HEK293 (cell line): ENCODE measurements at regions not wholly inside any gene's neighbourhood (a gene's known extent, or its start where the extent isn't known, plus 50 kb on each side); places are given as distances from the start of the nearest gene placed in this dataset.

ENCODE experiments used
- CTCF ChIA-PET: fragments of 350-600 bp; formaldehyde crosslinking; extraction: SDS; loops from one replicate; lab custom pipeline; 2021; ENCODE audit warnings: antibody characterized with exemption; lab: Yijun Ruan, JAX
- POLR2A ChIA-PET: fragments of 300-600 bp; formaldehyde crosslinking; extraction: SDS; loops from one replicate; lab custom pipeline; 2020; ENCODE audit warnings: antibody characterized with exemption, inconsistent platforms; lab: Yijun Ruan, JAX
- H3K27ac ChIP-seq: fragments of 200-500 bp; sonication (Bioruptor generic); 2 replicates; pipeline ENCODE4 v1.5.1; 2014; ENCODE audit warnings: low read depth, low read length, control low read depth, inconsistent platforms; ENCODE audit errors: extremely low read depth
- H3K36me3 ChIP-seq, 2 experiments: fragments of 200-500 bp in 1 of 2; sonication (Bioruptor generic) in 1 of 2; 1 replicate in 1 of 2; 2 replicates in 1 of 2; pipeline ENCODE4 v1.5.1; 2014 to 2017; ENCODE audit warnings: inconsistent platforms in 2 of 2, low read length in 2 of 2; ENCODE audit not compliant: control insufficient read depth in 2 of 2, insufficient read depth in 1 of 2
- H3K4me1 ChIP-seq: fragments of 200-500 bp; sonication (Bioruptor generic); 2 replicates; pipeline ENCODE4 v1.5.1; 2014; ENCODE audit warnings: mild to moderate bottlenecking, low read length, inconsistent platforms; ENCODE audit not compliant: control insufficient read depth, insufficient read depth
- H3K4me3 ChIP-seq: 2 replicates; pipeline ENCODE4 v1.5.1; 2011; ENCODE audit warnings: low read depth, mild to moderate bottlenecking, control low read depth, low read length, moderate library complexity
- H3K9me3 ChIP-seq: fragments of 200-500 bp; sonication (Bioruptor generic); 2 replicates; pipeline ENCODE4 v1.5.1; 2014; ENCODE audit warnings: low read depth, low read length, inconsistent platforms; ENCODE audit not compliant: control insufficient read depth, insufficient read depth
- GFI1B ChIP-seq: fragments of 450-650 bp; formaldehyde crosslinking; IDR thresholded peaks from 2 replicates; pipeline ENCODE4 v1.5.1; 2016; ENCODE audit warnings: missing biosample characterization, missing genetic modification characterization
- HOXA7 ChIP-seq: sonication (generic); formaldehyde crosslinking; IDR thresholded peaks from 2 replicates; pipeline ENCODE4 v1.8.1; 2022; ENCODE audit warnings: missing genetic modification reagents, borderline replicate concordance
- KLF9 ChIP-seq: fragments of 450-650 bp; formaldehyde crosslinking; IDR thresholded peaks from 2 replicates; pipeline ENCODE4 v1.5.1; 2016; ENCODE audit warnings: missing biosample characterization, missing genetic modification characterization, low read depth
- TCF7L2 ChIP-seq: IDR thresholded peaks from 2 replicates; pipeline ENCODE4 v1.6.1; 2011; ENCODE audit warnings: low read depth, mild to moderate bottlenecking, inconsistent platforms, low read length, moderate library complexity, borderline replicate concordance
- ZFP41 ChIP-seq: fragments of 450-650 bp; formaldehyde crosslinking; IDR thresholded peaks from 2 replicates; pipeline ENCODE4 v1.5.1; 2016; ENCODE audit warnings: missing biosample characterization, missing genetic modification characterization, borderline replicate concordance
- ZNF157 ChIP-seq: fragments of 450-650 bp; formaldehyde crosslinking; IDR thresholded peaks from 2 replicates; pipeline ENCODE4 v1.5.1; 2016; ENCODE audit warnings: missing biosample characterization, missing genetic modification characterization
- ZNF174 ChIP-seq: fragments of 450-650 bp; formaldehyde crosslinking; IDR thresholded peaks from 2 replicates; pipeline ENCODE4 v1.5.0; 2017; ENCODE audit warnings: missing biosample characterization, mild to moderate bottlenecking, missing genetic modification characterization
- ZNF274 ChIP-seq, 2 experiments: fragments of 200-500 bp in 1 of 2; fragments of 450-650 bp in 1 of 2; sonication (Bioruptor generic) in 1 of 2; formaldehyde crosslinking in 1 of 2; IDR thresholded peaks; 2 replicates each; pipeline versions ENCODE4 v1.5.1 to v1.6.1; 2014 to 2016; ENCODE audit warnings: borderline replicate concordance in 1 of 2, inconsistent platforms in 1 of 2, low read length in 1 of 2, missing biosample characterization in 1 of 2, missing genetic modification characterization in 1 of 2
- ZNF324 ChIP-seq: fragments of 450-650 bp; formaldehyde crosslinking; IDR thresholded peaks from 2 replicates; pipeline ENCODE4 v1.5.1; 2016; ENCODE audit warnings: missing biosample characterization, missing genetic modification characterization
- ZNF354C ChIP-seq: fragments of 450-650 bp; formaldehyde crosslinking; IDR thresholded peaks from 2 replicates; pipeline ENCODE4 v1.5.1; 2016; ENCODE audit warnings: missing biosample characterization, missing genetic modification characterization, low read depth, borderline replicate concordance
- ZNF391 ChIP-seq: fragments of 450-650 bp; formaldehyde crosslinking; IDR thresholded peaks from 2 replicates; pipeline ENCODE4 v1.5.1; 2016; ENCODE audit warnings: low read depth, missing biosample characterization, missing genetic modification characterization, borderline replicate concordance
- ZNF548 ChIP-seq: fragments of 450-650 bp; formaldehyde crosslinking; IDR thresholded peaks from 2 replicates; pipeline ENCODE4 v1.5.1; 2016; ENCODE audit warnings: missing biosample characterization, missing genetic modification characterization
- ZNF600 ChIP-seq: fragments of 450-650 bp; formaldehyde crosslinking; IDR thresholded peaks from 2 replicates; pipeline ENCODE4 v1.5.1; 2016; ENCODE audit warnings: missing biosample characterization, missing genetic modification characterization
- ZNF670 ChIP-seq: fragments of 450-650 bp; formaldehyde crosslinking; IDR thresholded peaks from 2 replicates; pipeline ENCODE4 v1.5.1; 2016; ENCODE audit warnings: missing biosample characterization, missing genetic modification characterization, low read depth
- ZNF677 ChIP-seq: fragments of 450-650 bp; IDR thresholded peaks from 2 replicates; pipeline ENCODE4 v1.5.0; 2018; ENCODE audit warnings: missing biosample characterization, mild to moderate bottlenecking, missing genetic modification characterization, moderate library complexity
- ZNF76 ChIP-seq: fragments of 450-650 bp; formaldehyde crosslinking; IDR thresholded peaks from 2 replicates; pipeline ENCODE4; 2016; ENCODE audit warnings: low read depth, missing biosample characterization, missing genetic modification characterization, borderline replicate concordance
- TF ChIP-seq, protein P1 (sequence below): fragments of 450-650 bp; formaldehyde crosslinking; IDR thresholded peaks from 2 replicates; pipeline ENCODE4 v1.5.1; 2017; ENCODE audit warnings: missing biosample characterization, missing genetic modification characterization
- TF ChIP-seq, protein P2 (sequence below): fragments of 450-650 bp; formaldehyde crosslinking; IDR thresholded peaks from 2 replicates; pipeline ENCODE4 v1.5.1; 2016; ENCODE audit warnings: missing biosample characterization, missing genetic modification characterization
- TF ChIP-seq, protein P3 (sequence below): fragments of 450-650 bp; formaldehyde crosslinking; IDR thresholded peaks from 2 replicates; pipeline ENCODE4 v1.5.1; 2016; ENCODE audit warnings: missing biosample characterization, missing genetic modification characterization
- TF ChIP-seq, protein P4 (sequence below): fragments of 450-650 bp; formaldehyde crosslinking; IDR thresholded peaks from 2 replicates; pipeline ENCODE4 v1.5.1; 2016; ENCODE audit warnings: missing biosample characterization, missing genetic modification characterization
- TF ChIP-seq, protein P5 (sequence below): fragments of 450-650 bp; IDR thresholded peaks from 2 replicates; pipeline ENCODE4 v1.5.1; 2018; ENCODE audit warnings: missing biosample characterization, missing genetic modification characterization

DNA sequence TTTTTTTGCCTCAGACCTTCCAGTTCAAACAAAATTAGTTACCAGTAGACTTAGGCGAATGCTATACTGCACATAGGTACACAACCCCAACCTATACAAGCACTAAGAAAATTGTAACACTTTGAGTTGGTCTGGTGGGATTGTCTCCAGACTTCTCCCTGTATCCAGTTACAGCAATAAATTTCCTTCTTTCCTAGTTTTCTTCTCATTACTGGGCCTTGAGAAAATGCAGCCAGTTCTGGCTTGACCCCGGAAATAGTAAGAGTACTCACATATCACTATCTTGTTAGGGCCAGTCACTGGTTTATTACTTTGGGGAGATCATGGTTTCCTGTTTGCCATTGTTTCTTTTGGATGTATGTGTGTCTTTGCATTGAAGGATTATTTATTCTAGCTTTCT is 868.4 kb downstream of the DIPK2A start:
- no peaks in the 10 kb centered on the region for H3K36me3 ChIP-seq
- H3K9me3 ChIP-seq: no peaks in the 10 kb centered on the region
- TF ChIP-seq ZNF391 (tag by site-specific recombination) (no peak), KLF9 (tag by site-specific recombination) (no peak), ZNF174 (tag by site-specific recombination) (no peak), ZFP41 (tag by site-specific recombination) (no peak), ZNF600 (tag by site-specific recombination) (no peak), ZNF548 (tag by site-specific recombination) (no peak), ZNF76 (tag by site-specific recombination) (no peak), ZNF157 (tag by site-specific recombination) (no peak), ZNF324 (tag by site-specific recombination) (no peak), HOXA7 (CRISPR knock-in tag) (no peak), ZNF677 (no peak), ZNF274 (IDR thresholded peaks at IDR 0.05; ENCODE audit: low read length) (no peak), ZNF274 (tag by site-specific recombination; IDR thresholded peaks at IDR 0.05; ENCODE audit: borderline replicate concordance) (no peak), ZNF354C (tag by site-specific recombination) (no peak), ZNF670 (tag by site-specific recombination) (no peak)
- TF ChIP-seq, protein P1, sequence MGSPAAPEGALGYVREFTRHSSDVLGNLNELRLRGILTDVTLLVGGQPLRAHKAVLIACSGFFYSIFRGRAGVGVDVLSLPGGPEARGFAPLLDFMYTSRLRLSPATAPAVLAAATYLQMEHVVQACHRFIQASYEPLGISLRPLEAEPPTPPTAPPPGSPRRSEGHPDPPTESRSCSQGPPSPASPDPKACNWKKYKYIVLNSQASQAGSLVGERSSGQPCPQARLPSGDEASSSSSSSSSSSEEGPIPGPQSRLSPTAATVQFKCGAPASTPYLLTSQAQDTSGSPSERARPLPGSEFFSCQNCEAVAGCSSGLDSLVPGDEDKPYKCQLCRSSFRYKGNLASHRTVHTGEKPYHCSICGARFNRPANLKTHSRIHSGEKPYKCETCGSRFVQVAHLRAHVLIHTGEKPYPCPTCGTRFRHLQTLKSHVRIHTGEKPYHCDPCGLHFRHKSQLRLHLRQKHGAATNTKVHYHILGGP: no peak
- TF ChIP-seq, protein P2, sequence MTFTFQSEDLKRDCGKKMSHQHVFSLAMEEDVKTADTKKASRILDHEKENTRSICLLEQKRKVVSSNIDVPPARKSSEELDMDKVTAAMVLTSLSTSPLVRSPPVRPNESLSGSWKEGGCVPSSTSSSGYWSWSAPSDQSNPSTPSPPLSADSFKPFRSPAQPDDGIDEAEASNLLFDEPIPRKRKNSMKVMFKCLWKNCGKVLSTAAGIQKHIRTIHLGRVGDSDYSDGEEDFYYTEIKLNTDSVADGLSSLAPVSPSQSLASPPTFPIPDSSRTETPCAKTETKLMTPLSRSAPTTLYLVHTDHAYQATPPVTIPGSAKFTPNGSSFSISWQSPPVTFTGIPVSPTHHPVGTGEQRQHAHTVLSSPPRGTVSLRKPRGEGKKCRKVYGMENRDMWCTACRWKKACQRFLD (tag by site-specific recombination): no peak
- TF ChIP-seq, protein P3, sequence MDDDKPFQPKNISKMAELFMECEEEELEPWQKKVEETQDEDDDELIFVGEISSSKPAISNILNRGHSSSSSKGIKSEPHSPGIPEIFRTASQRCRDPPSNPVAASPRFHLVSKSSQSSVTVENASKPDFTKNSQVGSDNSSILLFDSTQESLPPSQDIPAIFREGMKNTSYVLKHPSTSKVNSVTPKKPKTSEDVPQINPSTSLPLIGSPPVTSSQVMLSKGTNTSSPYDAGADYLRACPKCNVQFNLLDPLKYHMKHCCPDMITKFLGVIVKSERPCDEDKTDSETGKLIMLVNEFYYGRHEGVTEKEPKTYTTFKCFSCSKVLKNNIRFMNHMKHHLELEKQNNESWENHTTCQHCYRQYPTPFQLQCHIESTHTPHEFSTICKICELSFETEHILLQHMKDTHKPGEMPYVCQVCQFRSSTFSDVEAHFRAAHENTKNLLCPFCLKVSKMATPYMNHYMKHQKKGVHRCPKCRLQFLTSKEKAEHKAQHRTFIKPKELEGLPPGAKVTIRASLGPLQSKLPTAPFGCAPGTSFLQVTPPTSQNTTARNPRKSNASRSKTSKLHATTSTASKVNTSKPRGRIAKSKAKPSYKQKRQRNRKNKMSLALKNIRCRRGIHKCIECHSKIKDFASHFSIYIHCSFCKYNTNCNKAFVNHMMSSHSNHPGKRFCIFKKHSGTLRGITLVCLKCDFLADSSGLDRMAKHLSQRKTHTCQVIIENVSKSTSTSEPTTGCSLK (tag by site-specific recombination): no peak
- H3K4me1 ChIP-seq: no peaks in the 10 kb centered on the region
- H3K4me3 ChIP-seq: no peak overlapping the region
- no peak overlapping the region for H3K27ac ChIP-seq
- POLR2A ChIA-PET: no interaction called here
- CTCF ChIA-PET: no interaction called here

DNA sequence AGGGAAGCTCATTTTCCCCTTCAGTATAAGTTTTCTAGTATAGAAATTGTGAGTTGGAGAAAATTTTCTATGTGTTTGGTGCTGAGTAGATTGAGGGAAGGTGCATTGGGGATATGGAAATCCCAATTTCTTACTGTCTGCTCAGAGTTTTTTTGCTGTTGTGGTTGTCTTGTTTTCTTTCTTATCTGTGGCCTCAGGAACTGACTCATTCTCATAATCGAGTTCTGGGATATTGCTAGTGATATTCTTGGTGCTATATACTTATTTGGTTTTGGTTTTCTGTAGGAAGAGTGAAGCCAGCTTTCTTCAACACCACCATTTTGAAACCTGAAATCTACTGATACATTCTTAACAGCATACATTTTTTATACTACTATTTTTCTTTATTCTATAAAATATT is 869.2 kb downstream of the DIPK2A start:
- Histone ChIP-seq H3K4me1 (no peaks in the 10 kb centered on the region), H3K9me3 (no peaks in the 10 kb centered on the region), H3K4me3 (no peak overlapping the region), H3K27ac (no peak overlapping the region), H3K36me3 (no peaks in the 10 kb centered on the region)
- TF ChIP-seq, protein P4, sequence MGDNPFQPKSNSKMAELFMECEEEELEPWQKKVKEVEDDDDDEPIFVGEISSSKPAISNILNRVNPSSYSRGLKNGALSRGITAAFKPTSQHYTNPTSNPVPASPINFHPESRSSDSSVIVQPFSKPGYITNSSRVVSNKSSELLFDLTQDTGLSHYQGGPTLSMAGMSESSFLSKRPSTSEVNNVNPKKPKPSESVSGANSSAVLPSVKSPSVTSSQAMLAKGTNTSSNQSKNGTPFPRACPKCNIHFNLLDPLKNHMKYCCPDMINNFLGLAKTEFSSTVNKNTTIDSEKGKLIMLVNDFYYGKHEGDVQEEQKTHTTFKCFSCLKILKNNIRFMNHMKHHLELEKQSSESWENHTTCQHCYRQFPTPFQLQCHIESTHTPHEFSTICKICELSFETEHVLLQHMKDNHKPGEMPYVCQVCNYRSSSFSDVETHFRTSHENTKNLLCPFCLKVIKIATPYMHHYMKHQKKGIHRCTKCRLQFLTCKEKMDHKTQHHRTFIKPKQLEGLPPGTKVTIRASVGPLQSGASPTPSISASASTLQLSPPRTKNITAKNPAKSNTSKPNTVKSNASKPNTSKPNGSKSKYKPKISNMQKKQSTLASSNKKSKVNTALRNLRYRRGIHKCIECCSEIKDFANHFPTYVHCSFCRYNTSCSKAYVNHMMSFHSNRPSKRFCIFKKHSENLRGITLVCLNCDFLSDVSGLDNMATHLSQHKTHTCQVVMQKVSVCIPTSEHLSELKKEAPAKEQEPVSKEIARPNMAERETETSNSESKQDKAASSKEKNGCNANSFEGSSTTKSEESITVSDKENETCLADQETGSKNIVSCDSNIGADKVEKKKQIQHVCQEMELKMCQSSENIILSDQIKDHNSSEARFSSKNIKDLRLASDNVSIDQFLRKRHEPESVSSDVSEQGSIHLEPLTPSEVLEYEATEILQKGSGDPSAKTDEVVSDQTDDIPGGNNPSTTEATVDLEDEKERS (tag by site-specific recombination): no peak
- TF ChIP-seq GFI1B (tag by site-specific recombination) (no peak), TCF7L2 (no peak)
- TF ChIP-seq, protein P5, sequence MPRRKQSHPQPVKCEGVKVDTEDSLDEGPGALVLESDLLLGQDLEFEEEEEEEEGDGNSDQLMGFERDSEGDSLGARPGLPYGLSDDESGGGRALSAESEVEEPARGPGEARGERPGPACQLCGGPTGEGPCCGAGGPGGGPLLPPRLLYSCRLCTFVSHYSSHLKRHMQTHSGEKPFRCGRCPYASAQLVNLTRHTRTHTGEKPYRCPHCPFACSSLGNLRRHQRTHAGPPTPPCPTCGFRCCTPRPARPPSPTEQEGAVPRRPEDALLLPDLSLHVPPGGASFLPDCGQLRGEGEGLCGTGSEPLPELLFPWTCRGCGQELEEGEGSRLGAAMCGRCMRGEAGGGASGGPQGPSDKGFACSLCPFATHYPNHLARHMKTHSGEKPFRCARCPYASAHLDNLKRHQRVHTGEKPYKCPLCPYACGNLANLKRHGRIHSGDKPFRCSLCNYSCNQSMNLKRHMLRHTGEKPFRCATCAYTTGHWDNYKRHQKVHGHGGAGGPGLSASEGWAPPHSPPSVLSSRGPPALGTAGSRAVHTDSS (tag by site-specific recombination): no peak
- POLR2A ChIA-PET: no interaction called here
- CTCF ChIA-PET: no interaction called here
